ENCODE measurements at regions not wholly inside any gene's neighbourhood (a gene's known extent, or its start where the extent isn't known, plus 50 kb on each side); places are given as distances from the start of the nearest gene placed in this dataset.
A peak's percentile ranks its signal among the peaks of the same experiment; 100 is the strongest.

- no peak overlapping the region for H3K4me3 ChIP-seq (ENCODE audit: low read depth, low read length)
- ChIA-PET CTCF (no interaction called here), POLR2A (no interaction called here)
- no peak for DNase-seq (ENCODE audit: low read depth, low spot score)
- no peak for TF ChIP-seq CTCF (IDR thresholded peaks at IDR 0.05; ENCODE audit: insufficient read depth, low read length, missing control alignments)
Observed at GRCh38 chr13:59250336-59251189, 913.2 kb downstream of the DIAPH3 start.

GRCh38 chr13:59259165-59260000 is 904.3 kb downstream of the DIAPH3 start:
- ChIA-PET CTCF (no interaction called here), POLR2A (no interaction called here)
- no peak for TF ChIP-seq CTCF (IDR thresholded peaks at IDR 0.05; ENCODE audit: insufficient read depth, low read length, missing control alignments)
- DNase-seq (ENCODE audit: low read depth, low spot score), result no peak
- H3K4me3 ChIP-seq (ENCODE audit: low read depth, low read length), result no peak overlapping the region

- H3K4me3 ChIP-seq (ENCODE audit: low read depth, low read length), result no peak overlapping the region
- no peak for DNase-seq (ENCODE audit: low read depth, low spot score)
- POLR2A ChIA-PET, result no interaction called here
- TF ChIP-seq CTCF (IDR thresholded peaks at IDR 0.05; ENCODE audit: insufficient read depth, low read length, missing control alignments), result peak; percentile 23
- CTCF ChIA-PET, result interaction anchor here (1.0 kb wide), 1 partner anchor 56 kb away, joined by 3 read pairs; no protein-coding TSS in a partner anchor
Observed at GRCh38 chr13:59261928-59262488, 901.7 kb downstream of the DIAPH3 start.

GRCh38 chr13:59263531-59263930 is 900.2 kb downstream of the DIAPH3 start:
- ChIA-PET POLR2A (no interaction called here), CTCF (no interaction called here)
- no peak for DNase-seq (ENCODE audit: low read depth, low spot score)
- no peak for TF ChIP-seq CTCF (IDR thresholded peaks at IDR 0.05; ENCODE audit: insufficient read depth, low read length, missing control alignments)
- no peak overlapping the region for H3K4me3 ChIP-seq (ENCODE audit: low read depth, low read length)

- CTCF ChIA-PET, result no interaction called here
- no peak overlapping the region for H3K4me3 ChIP-seq (ENCODE audit: low read depth, low read length)
- no peak for DNase-seq (ENCODE audit: low read depth, low spot score)
- POLR2A ChIA-PET, result no interaction called here
- no peak for TF ChIP-seq CTCF (IDR thresholded peaks at IDR 0.05; ENCODE audit: insufficient read depth, low read length, missing control alignments)
Observed at GRCh38 chr13:59266478-59267063, 897.2 kb downstream of the DIAPH3 start.
